SK-N-SH (cell line): ENCODE measurements at regions not wholly inside any gene's neighbourhood (a gene's known extent, or its start where the extent isn't known, plus 50 kb on each side); places are given as distances from the start of the nearest gene placed in this dataset.

ENCODE experiments used
- CTCF ChIA-PET: fragments of 300-600, 350-600 bp; formaldehyde crosslinking; extraction: SDS; loops from one replicate; lab custom pipeline; 2021; lab: Yijun Ruan, JAX
- POLR2A ChIA-PET: fragments of 350-600 bp; sonication (Branson Sonifier 250); formaldehyde crosslinking; extraction: SDS; loops from one replicate; lab custom pipeline; 2020; ENCODE audit warnings: antibody characterized with exemption, inconsistent platforms; lab: Yijun Ruan, JAX
- DNase-seq: peaks from one replicate; pipeline ENCODE4 v3.0.0; 2012
- H2AFZ ChIP-seq: fragments of 200-600 bp; sonication (generic); 2 replicates; pipeline ENCODE4 v1.8.1; 2016; ENCODE audit warnings: antibody characterized with exemption, mild to moderate bottlenecking, low read depth
- H3F3A ChIP-seq: fragments of 200-600 bp; sonication (generic); replicated peaks from 2 replicates; pipeline ENCODE3; 2016; ENCODE audit warnings: antibody characterized with exemption, mild to moderate bottlenecking; ENCODE audit not compliant: insufficient read depth
- H3K27ac ChIP-seq, 2 experiments: fragments of 200-500 bp in 1 of 2; fragments of 200-600 bp in 1 of 2; sonication (Bioruptor generic) in 1 of 2; sonication (generic), shearing (Covaris generic) in 1 of 2; 2 replicates each; pipeline versions ENCODE4 v1.5.1 to v1.6.1; 2014 to 2016; ENCODE audit warnings: low read depth in 2 of 2, inconsistent platforms in 1 of 2, low read length in 1 of 2, mild to moderate bottlenecking in 1 of 2, mixed read lengths in 1 of 2
- H3K27me3 ChIP-seq: fragments of 200-600 bp; sonication (generic), shearing (Covaris generic); 2 replicates; pipeline ENCODE4 v1.6.1; 2016; ENCODE audit warnings: mixed run types; ENCODE audit not compliant: insufficient read depth
- H3K36me3 ChIP-seq, 2 experiments: fragments of 200-500 bp in 1 of 2; fragments of 200-600 bp in 1 of 2; sonication (Bioruptor generic) in 1 of 2; sonication (generic) in 1 of 2; replicated peaks in 1 of 2; 2 replicates each; pipeline versions ENCODE3 to v1.5.1; 2014 to 2016; ENCODE audit warnings: low read length in 1 of 2, mild to moderate bottlenecking in 1 of 2; ENCODE audit not compliant: insufficient read depth in 2 of 2, control insufficient read depth in 1 of 2
- H3K4me1 ChIP-seq, 2 experiments: fragments of 200-500 bp in 1 of 2; fragments of 200-600 bp in 1 of 2; sonication (Bioruptor generic) in 1 of 2; sonication (generic), shearing (Covaris generic) in 1 of 2; 2 replicates each; pipeline versions ENCODE4 v1.5.1 to v1.6.1; 2014 to 2016; ENCODE audit warnings: low read depth in 1 of 2, low read length in 1 of 2, mixed run types in 1 of 2; ENCODE audit not compliant: insufficient read depth in 2 of 2, control insufficient read depth in 1 of 2
- H3K4me2 ChIP-seq: fragments of 200-600 bp; sonication (generic), shearing (Covaris generic); 2 replicates; pipeline ENCODE4 v1.6.1; 2017; ENCODE audit warnings: mixed run types
- H3K4me3 ChIP-seq, 2 experiments: fragments of 200-500 bp in 1 of 2; fragments of 200-600 bp in 1 of 2; sonication (Bioruptor generic) in 1 of 2; sonication (generic), shearing (Covaris generic) in 1 of 2; 2 replicates each; pipeline versions ENCODE4 v1.5.1 to v1.8.1; 2014 to 2016; ENCODE audit warnings: low read depth in 2 of 2, inconsistent platforms in 1 of 2, low read length in 1 of 2, mild to moderate bottlenecking in 1 of 2, mixed read lengths in 1 of 2, moderate library complexity in 1 of 2
- H3K79me2 ChIP-seq: fragments of 200-600 bp; sonication (generic); 2 replicates; pipeline ENCODE4 v1.8.1; 2017; ENCODE audit warnings: mild to moderate bottlenecking; ENCODE audit not compliant: insufficient read depth
- H3K9ac ChIP-seq: fragments of 200-600 bp; sonication (generic); 2 replicates; pipeline ENCODE4 v1.6.1; 2017; ENCODE audit warnings: mixed run types
- H3K9me2 ChIP-seq: fragments of 200-600 bp; sonication (generic); 2 replicates; pipeline ENCODE4 v1.6.1; 2017; ENCODE audit warnings: mixed run types
- H3K9me3 ChIP-seq: fragments of 200-600 bp; sonication (generic); 2 replicates; pipeline ENCODE4 v1.6.1; 2017; ENCODE audit warnings: mixed run types, mild to moderate bottlenecking, moderate library complexity
- H4K20me1 ChIP-seq: fragments of 200-600 bp; sonication (generic); 2 replicates; pipeline ENCODE4 v1.6.1; 2017; ENCODE audit warnings: mild to moderate bottlenecking, mixed run types; ENCODE audit not compliant: insufficient read depth
- CHD2 ChIP-seq: fragments of 150-350 bp; IDR thresholded peaks from 2 replicates; pipeline ENCODE4 v1.6.1; 2018; ENCODE audit warnings: low read length; ENCODE audit not compliant: partially characterized antibody
- ELF1 ChIP-seq: IDR thresholded peaks from 2 replicates; pipeline ENCODE4 v1.4.0; 2012
- EP300 ChIP-seq, 2 experiments: IDR thresholded peaks; 2 replicates each; pipeline versions ENCODE4 v1.4.0 to v1.6.1; 2012; ENCODE audit warnings: borderline replicate concordance in 1 of 2, low read depth in 1 of 2, low read length in 1 of 2
- EZH2phosphoT487 ChIP-seq: fragments of 200-600 bp; sonication (generic); IDR thresholded peaks from 2 replicates; pipeline ENCODE4 v1.6.1; 2017; ENCODE audit warnings: low read depth, mixed run types, mild to moderate bottlenecking, antibody characterized with exemption, moderate library complexity, borderline replicate concordance
- FOSL2 ChIP-seq: IDR thresholded peaks from 2 replicates; pipeline ENCODE4 v1.4.0; 2012; ENCODE audit warnings: low read depth, mild to moderate bottlenecking, moderate library complexity, borderline replicate concordance
- FOXJ3 ChIP-seq: sonication (generic); formaldehyde crosslinking; IDR thresholded peaks from 2 replicates; pipeline ENCODE4 v1.5.1; 2020; ENCODE audit warnings: mild to moderate bottlenecking, missing genetic modification reagents
- FOXM1 ChIP-seq: IDR thresholded peaks from 2 replicates; pipeline ENCODE4 v1.4.0; 2012; ENCODE audit warnings: low read depth, mild to moderate bottlenecking
- JUND ChIP-seq: IDR thresholded peaks from 2 replicates; pipeline ENCODE4 v1.4.0; 2012
- MEF2A ChIP-seq: IDR thresholded peaks from 2 replicates; pipeline ENCODE4 v1.4.0; 2012; ENCODE audit warnings: low read depth, borderline replicate concordance
- MXI1 ChIP-seq: IDR thresholded peaks from 2 replicates; pipeline ENCODE4 v1.6.1; 2012; ENCODE audit warnings: mild to moderate bottlenecking, low read depth, low read length, improper control_type of control experiment
- NFIC ChIP-seq: IDR thresholded peaks from 2 replicates; pipeline ENCODE4 v1.4.0; 2012; ENCODE audit warnings: borderline replicate concordance
- NRF1 ChIP-seq: IDR thresholded peaks from 2 replicates; pipeline ENCODE4 v1.6.1; 2012; ENCODE audit warnings: low read depth, mild to moderate bottlenecking, low read length
- RAD21 ChIP-seq: IDR thresholded peaks from 2 replicates; pipeline ENCODE4 v1.6.1; 2012; ENCODE audit warnings: mild to moderate bottlenecking, low read length
- RCOR1 ChIP-seq: fragments of 150-350 bp; IDR thresholded peaks from 2 replicates; pipeline ENCODE4 v1.6.1; 2017; ENCODE audit warnings: antibody characterized with exemption, low read length
- RFX5 ChIP-seq: IDR thresholded peaks from 2 replicates; pipeline ENCODE4 v1.6.1; 2012; ENCODE audit warnings: mild to moderate bottlenecking, improper control_type of control experiment, low read length
- SIN3A ChIP-seq: IDR thresholded peaks from 2 replicates; pipeline ENCODE4 v1.6.1; 2012; ENCODE audit warnings: low read depth, mild to moderate bottlenecking, low read length, moderate library complexity, borderline replicate concordance
- SMC3 ChIP-seq: IDR thresholded peaks from 2 replicates; pipeline ENCODE4 v1.6.1; 2012; ENCODE audit warnings: low read depth, low read length, improper control_type of control experiment
- TAF1 ChIP-seq: IDR thresholded peaks from 2 replicates; pipeline ENCODE4 v1.6.1; 2012; ENCODE audit warnings: low read depth, mild to moderate bottlenecking, low read length, moderate library complexity, borderline replicate concordance
- WGBS: methylation state at CpG from one replicate; pipeline ENCODE4 v1.1.6; 2017; ENCODE audit warnings: low lambda C conversion rate; 5-methylcytosine and 5-hydroxymethylcytosine counted together
- TF ChIP-seq, protein P1 (sequence below): IDR thresholded peaks from 2 replicates; pipeline ENCODE4; 2012
- TF ChIP-seq, protein P2 (sequence below): IDR thresholded peaks from 2 replicates; pipeline ENCODE4 v1.4.0; 2012; ENCODE audit warnings: low read depth, borderline replicate concordance
- TF ChIP-seq, protein P3 (sequence below): fragments of 150-350 bp; IDR thresholded peaks from 2 replicates; pipeline ENCODE4 v1.6.1; 2016; ENCODE audit warnings: mild to moderate bottlenecking, low read depth, low read length

DNA sequence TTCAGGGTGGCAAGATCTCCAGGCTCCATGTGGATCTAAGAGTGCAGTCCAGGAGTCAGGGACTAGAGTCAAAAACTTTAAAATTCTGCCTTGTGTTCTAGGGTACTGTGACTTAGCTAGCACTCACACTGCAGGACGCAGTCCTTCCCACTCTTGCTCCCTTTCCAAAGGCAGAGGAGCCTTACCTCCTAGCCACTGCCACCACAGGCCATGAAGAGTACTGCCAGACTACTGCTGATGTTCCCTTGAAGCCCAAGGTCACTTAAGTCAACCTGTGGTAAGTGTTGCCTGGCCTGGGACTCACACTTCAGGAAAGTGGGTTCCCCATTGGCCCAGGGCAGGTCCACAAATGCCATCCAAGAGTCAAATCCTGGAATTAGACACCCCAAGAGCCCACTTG, 632.2 kb downstream of the PCDH19 start:
- H2AFZ ChIP-seq, result no peak overlapping the region
- no peaks in the 10 kb centered on the region for H3F3A ChIP-seq
- no peak for DNase-seq
- no peak for TF ChIP-seq RAD21
- TF ChIP-seq MXI1, result no peak
- TF ChIP-seq, protein P1, sequence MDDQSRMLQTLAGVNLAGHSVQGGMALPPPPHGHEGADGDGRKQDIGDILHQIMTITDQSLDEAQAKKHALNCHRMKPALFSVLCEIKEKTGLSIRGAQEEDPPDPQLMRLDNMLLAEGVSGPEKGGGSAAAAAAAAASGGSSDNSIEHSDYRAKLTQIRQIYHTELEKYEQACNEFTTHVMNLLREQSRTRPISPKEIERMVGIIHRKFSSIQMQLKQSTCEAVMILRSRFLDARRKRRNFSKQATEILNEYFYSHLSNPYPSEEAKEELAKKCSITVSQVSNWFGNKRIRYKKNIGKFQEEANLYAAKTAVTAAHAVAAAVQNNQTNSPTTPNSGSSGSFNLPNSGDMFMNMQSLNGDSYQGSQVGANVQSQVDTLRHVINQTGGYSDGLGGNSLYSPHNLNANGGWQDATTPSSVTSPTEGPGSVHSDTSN, result no peak
- TF ChIP-seq FOXJ3 (CRISPR knock-in tag), result no peak
- TF ChIP-seq RFX5, result no peak
- TF ChIP-seq TAF1, result no peak
- TF ChIP-seq MEF2A, result no peak
- no peak for TF ChIP-seq SIN3A
- TF ChIP-seq, protein P2, sequence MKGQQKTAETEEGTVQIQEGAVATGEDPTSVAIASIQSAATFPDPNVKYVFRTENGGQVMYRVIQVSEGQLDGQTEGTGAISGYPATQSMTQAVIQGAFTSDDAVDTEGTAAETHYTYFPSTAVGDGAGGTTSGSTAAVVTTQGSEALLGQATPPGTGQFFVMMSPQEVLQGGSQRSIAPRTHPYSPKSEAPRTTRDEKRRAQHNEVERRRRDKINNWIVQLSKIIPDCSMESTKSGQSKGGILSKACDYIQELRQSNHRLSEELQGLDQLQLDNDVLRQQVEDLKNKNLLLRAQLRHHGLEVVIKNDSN, result no peak
- TF ChIP-seq JUND, result no peak
- no peak for TF ChIP-seq NFIC
- TF ChIP-seq SMC3, result no peak
- ChIA-PET CTCF (no interaction called here), POLR2A (no interaction called here)
- H4K20me1 ChIP-seq, result no peaks in the 10 kb centered on the region
- WGBS, result 17% methylated on average over 1 of the region's 1 CpG
- H3K4me1 ChIP-seq, result no peaks in the 10 kb centered on the region
- no peak overlapping the region for H3K4me3 ChIP-seq
- H3K9me2 ChIP-seq, result no peaks in the 10 kb centered on the region
- H3K4me2 ChIP-seq, result no peak overlapping the region
- H3K79me2 ChIP-seq, result no peaks in the 10 kb centered on the region
- H3K36me3 ChIP-seq, result no peaks in the 10 kb centered on the region
- H3K27ac ChIP-seq, result no peak overlapping the region
- H3K9me3 ChIP-seq, result no peaks in the 10 kb centered on the region; the same call in 1 of the 2 replicates
- H3K9ac ChIP-seq, result no peak overlapping the region
- no peaks in the 10 kb centered on the region for H3K27me3 ChIP-seq

DNA sequence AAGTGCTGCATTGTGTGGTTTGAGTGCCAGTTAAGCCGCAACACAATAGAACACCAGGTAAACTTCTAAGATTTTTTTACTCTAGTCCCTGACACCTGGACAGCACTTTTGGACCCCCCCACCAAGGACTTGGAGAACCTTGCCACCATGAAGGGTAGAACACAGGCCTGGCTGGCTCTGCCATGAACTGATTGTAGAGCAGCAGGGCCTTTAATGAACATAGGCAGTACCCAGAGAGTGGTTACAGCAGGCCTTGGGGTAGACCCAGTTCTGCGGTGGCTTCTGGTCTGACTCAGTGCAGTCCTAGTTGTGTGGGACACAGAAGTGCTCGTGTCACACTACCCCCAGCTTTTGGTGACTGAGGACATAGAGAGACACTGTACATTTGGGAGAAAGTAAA, 648.3 kb downstream of the PCDH19 start:
- no peaks in the 10 kb centered on the region for H3K9me3 ChIP-seq
- TF ChIP-seq, protein P3, sequence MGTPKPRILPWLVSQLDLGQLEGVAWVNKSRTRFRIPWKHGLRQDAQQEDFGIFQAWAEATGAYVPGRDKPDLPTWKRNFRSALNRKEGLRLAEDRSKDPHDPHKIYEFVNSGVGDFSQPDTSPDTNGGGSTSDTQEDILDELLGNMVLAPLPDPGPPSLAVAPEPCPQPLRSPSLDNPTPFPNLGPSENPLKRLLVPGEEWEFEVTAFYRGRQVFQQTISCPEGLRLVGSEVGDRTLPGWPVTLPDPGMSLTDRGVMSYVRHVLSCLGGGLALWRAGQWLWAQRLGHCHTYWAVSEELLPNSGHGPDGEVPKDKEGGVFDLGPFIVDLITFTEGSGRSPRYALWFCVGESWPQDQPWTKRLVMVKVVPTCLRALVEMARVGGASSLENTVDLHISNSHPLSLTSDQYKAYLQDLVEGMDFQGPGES, result no peak
- TF ChIP-seq FOXM1 (no peak), NRF1 (no peak), RCOR1 (no peak), MEF2A (no peak), CHD2 (no peak), FOSL2 (no peak), EZH2phosphoT487 (no peak), RFX5 (no peak), EP300 (IDR thresholded peaks at IDR 0.05; ENCODE audit: borderline replicate concordance in 1 of 2, low read depth in 1 of 2, low read length in 1 of 2) (no peak), ELF1 (no peak)
- CTCF ChIA-PET, result no interaction called here
- no peak overlapping the region for H3K27ac ChIP-seq
- no peaks in the 10 kb centered on the region for H3K9me2 ChIP-seq
- H3K79me2 ChIP-seq, result no peaks in the 10 kb centered on the region
- POLR2A ChIA-PET, result no interaction called here
- 18% methylated on average over 3 of the region's 3 CpGs for WGBS
- H4K20me1 ChIP-seq, result no peaks in the 10 kb centered on the region
- H2AFZ ChIP-seq, result no peak overlapping the region
- H3K4me1 ChIP-seq, result no peaks in the 10 kb centered on the region
- H3F3A ChIP-seq, result no peaks in the 10 kb centered on the region
- H3K4me3 ChIP-seq, result no peak overlapping the region
- no peak overlapping the region for H3K4me2 ChIP-seq
- H3K36me3 ChIP-seq, result no peaks in the 10 kb centered on the region
- no peak overlapping the region for H3K9ac ChIP-seq
- DNase-seq, result no peak
- no peaks in the 10 kb centered on the region for H3K27me3 ChIP-seq
